H1 (cell line): ENCODE measurements at regions not wholly inside any gene's neighbourhood (a gene's known extent, or its start where the extent isn't known, plus 50 kb on each side); places are given as distances from the start of the nearest gene placed in this dataset.

Source experiments
- ATF2 ChIP-seq: IDR thresholded peaks from 2 replicates; pipeline ENCODE4 v1.6.1; 2012; ENCODE audit warnings: low read length, inconsistent platforms
- CBX5 ChIP-seq: fragments of 300-800, 300-1000 bp; sonication (generic); IDR thresholded peaks from 2 replicates; pipeline ENCODE4 v1.7.1; 2016; ENCODE audit warnings: antibody characterized with exemption, low read length, low read depth
- CEBPB ChIP-seq: IDR thresholded peaks from 2 replicates; pipeline ENCODE4 v1.6.1; 2012; ENCODE audit warnings: low read depth, low read length
- CTCF ChIP-seq, 3 experiments: IDR thresholded peaks; 1 replicate in 2 of 3; 2 replicates in 1 of 3; pipeline versions ENCODE4 v1.5.1 to v1.6.1; 2011; ENCODE audit warnings: low read length in 3 of 3, mild to moderate bottlenecking in 3 of 3, inconsistent platforms in 2 of 3, low read depth in 1 of 3, moderate library complexity in 1 of 3; ENCODE audit not compliant: insufficient read depth in 1 of 3; ENCODE audit errors: control extremely low read depth in 1 of 3
- EZH2 ChIP-seq: fragments of 200-600 bp; sonication (generic); IDR thresholded peaks from 2 replicates; pipeline ENCODE4 v1.7.1; 2012; ENCODE audit warnings: low read depth, mild to moderate bottlenecking, moderate library complexity, low read length, inconsistent platforms; ENCODE audit not compliant: severe bottlenecking
- MAX ChIP-seq: IDR thresholded peaks from 2 replicates; pipeline ENCODE4 v1.6.1; 2012; ENCODE audit warnings: inconsistent platforms
- POLR2A ChIP-seq, 2 experiments: IDR thresholded peaks; 1 replicate in 1 of 2; 2 replicates in 1 of 2; pipeline ENCODE4 v1.6.1; 2011; ENCODE audit warnings: low read depth in 2 of 2, low read length in 2 of 2, mild to moderate bottlenecking in 2 of 2; ENCODE audit errors: control extremely low read depth in 1 of 2
- POLR2AphosphoS5 ChIP-seq: IDR thresholded peaks from 2 replicates; pipeline ENCODE4 v1.6.1; 2011; ENCODE audit warnings: low read depth, low read length
- POU5F1 ChIP-seq: IDR thresholded peaks from 2 replicates; pipeline ENCODE4 v1.6.1; 2011; ENCODE audit warnings: low read depth, mild to moderate bottlenecking, low read length, moderate library complexity
- RBBP5 ChIP-seq: IDR thresholded peaks from 2 replicates; pipeline ENCODE4 v1.7.1; 2012; ENCODE audit warnings: low read depth, mild to moderate bottlenecking, inconsistent platforms, low read length, moderate library complexity, borderline replicate concordance
- SIN3A ChIP-seq, 2 experiments: IDR thresholded peaks in 1 of 2; conservative IDR thresholded peaks in 1 of 2; 2 replicates each; pipeline ENCODE4 v1.6.1; 2011 to 2012; ENCODE audit warnings: low read length in 2 of 2, improper control_type of control experiment in 1 of 2, low read depth in 1 of 2, mild to moderate bottlenecking in 1 of 2
- TAF1 ChIP-seq: IDR thresholded peaks from 2 replicates; pipeline ENCODE4 v1.6.1; 2011; ENCODE audit warnings: mild to moderate bottlenecking, low read depth, low read length

GRCh38 chr11:109729761-109730160, 307.8 kb downstream of the C11orf87 start:
- TF ChIP-seq ATF2 (no peak), MAX (no peak), CEBPB (no peak), SIN3A (conservative IDR thresholded peaks at IDR 0.05 in 1 of 2, IDR thresholded peaks at IDR 0.05 in 1 of 2; ENCODE audit: low read depth in 1 of 2, low read length in 2 of 2) (no peak), CTCF (IDR thresholded peaks at IDR 0.05; ENCODE audit: control extremely low read depth in 1 of 3, insufficient read depth in 1 of 3, low read depth in 1 of 3, low read length in 3 of 3) (no peak), POLR2AphosphoS5 (no peak), POU5F1 (no peak), CBX5 (no peak), TAF1 (no peak), POLR2A (IDR thresholded peaks at IDR 0.05; ENCODE audit: control extremely low read depth in 1 of 2, low read depth in 2 of 2, low read length in 2 of 2) (no peak), RBBP5 (no peak), EZH2 (no peak)
